ENCODE measurements at regions not wholly inside any gene's neighbourhood (a gene's known extent, or its start where the extent isn't known, plus 50 kb on each side); places are given as distances from the start of the nearest gene placed in this dataset.

DNA sequence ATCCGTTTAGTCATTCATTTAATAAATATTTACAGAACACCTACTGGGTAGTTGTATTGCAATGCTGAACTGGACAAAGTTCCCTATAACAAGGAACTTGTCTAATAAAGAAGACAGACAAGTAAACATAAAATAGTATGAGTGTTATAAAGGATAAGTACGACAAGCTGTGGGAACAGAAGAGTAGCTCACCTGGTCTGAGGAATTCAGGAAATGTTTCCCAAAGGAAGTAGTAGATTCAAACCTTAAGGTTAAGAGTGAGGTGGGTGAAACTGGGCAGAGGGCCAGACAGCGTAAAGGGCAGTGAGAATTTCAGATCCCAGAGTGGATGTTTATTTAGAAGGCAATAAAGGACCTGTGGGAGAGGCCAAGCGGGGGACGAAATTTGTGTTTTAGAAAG is 72.3 kb upstream of the CD2AP start:
- H3K36me3 ChIP-seq: no peaks in the 10 kb centered on the region
- in situ Hi-C loops (cut with MboI; ENCODE audit: low pct_ligation_motif_present in 1 of 4, low pct_unique_long_range_greater_than_20kb in 1 of 4, low sequenced_read_pairs in 3 of 4): loop anchor here in 3 of 4 donors (25.0 kb wide), 3 partner anchors 182 to 382 kb away; partner anchors contain the start of gene OPN5 (in 1 of the 3)
- H3K4me3 ChIP-seq: no peak overlapping the region
- intact Hi-C loops (cut with DNase I; ENCODE audit: low total_unique reads): no loop called here
- peak overlapping the region; percentile 71 to 78 (median 74) for H3K27ac ChIP-seq
- peaks cover 8 to 47% (median 23%) of the 10 kb centered on the region in 4 donors for H3K4me1 ChIP-seq
- no peaks in the 10 kb centered on the region for H3K9me3 ChIP-seq
- no peaks in the 10 kb centered on the region for H3K27me3 ChIP-seq
- WGBS, 2 donors (ENCODE audit: low coverage in 1 of 2): 22 to 39% methylated on average over 3 to 5 of the region's 5 CpGs
- TF ChIP-seq, protein P1, sequence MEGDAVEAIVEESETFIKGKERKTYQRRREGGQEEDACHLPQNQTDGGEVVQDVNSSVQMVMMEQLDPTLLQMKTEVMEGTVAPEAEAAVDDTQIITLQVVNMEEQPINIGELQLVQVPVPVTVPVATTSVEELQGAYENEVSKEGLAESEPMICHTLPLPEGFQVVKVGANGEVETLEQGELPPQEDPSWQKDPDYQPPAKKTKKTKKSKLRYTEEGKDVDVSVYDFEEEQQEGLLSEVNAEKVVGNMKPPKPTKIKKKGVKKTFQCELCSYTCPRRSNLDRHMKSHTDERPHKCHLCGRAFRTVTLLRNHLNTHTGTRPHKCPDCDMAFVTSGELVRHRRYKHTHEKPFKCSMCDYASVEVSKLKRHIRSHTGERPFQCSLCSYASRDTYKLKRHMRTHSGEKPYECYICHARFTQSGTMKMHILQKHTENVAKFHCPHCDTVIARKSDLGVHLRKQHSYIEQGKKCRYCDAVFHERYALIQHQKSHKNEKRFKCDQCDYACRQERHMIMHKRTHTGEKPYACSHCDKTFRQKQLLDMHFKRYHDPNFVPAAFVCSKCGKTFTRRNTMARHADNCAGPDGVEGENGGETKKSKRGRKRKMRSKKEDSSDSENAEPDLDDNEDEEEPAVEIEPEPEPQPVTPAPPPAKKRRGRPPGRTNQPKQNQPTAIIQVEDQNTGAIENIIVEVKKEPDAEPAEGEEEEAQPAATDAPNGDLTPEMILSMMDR (IDR thresholded peaks at IDR 0.05): no peak
- TF ChIP-seq POLR2AphosphoS5 (IDR thresholded peaks at IDR 0.05): peak in 1 of 3 donors; percentile 62
- DNase-seq: peak; percentile 90

DNA sequence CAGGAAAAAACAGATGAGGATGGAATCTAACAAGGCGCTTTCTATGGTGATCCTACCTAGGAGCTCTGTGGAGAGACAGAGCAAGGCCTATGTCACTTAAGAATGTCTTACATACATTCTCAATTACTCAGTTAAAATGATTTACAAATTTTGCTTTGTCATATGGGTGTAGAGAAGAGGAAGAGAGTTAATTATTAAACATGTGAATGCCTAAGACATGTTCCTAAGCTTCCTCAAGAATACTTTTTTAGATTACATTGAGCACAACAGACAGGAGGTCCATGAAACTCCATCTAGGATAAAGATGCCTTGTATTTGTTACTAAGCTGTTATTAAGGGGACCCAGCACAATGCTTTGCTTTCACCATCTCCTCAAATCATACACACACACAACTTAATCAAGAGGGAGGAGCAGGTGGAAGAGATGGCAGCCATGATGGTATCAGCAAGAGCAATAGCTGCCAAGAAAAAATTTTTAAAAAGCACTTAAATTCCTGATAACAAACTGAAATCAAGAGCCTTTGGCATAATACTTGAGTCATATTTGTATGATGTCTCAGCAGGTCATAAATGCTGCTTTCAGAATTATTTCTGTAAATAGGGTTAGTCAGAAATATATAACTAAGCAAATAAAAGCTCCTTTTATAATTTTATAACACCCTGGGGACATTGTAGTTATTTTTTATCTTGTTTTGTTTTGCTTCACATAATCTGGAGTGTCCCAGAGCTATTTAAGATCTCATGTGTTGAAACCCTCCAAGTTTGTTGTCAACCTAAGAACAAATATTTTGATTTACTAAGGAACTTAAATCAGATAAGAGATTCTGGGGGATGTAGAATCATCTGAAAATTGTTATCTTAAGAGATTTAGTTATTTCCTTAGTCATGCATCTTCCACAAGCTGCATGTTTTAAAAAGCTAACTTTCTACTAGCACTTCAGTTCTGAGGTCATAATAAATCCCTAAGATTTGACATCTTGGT is 70.0 kb upstream of the CD2AP start:
- intact Hi-C loops (cut with DNase I; ENCODE audit: low total_unique reads): no loop called here
- no peaks in the 10 kb centered on the region for H3K27me3 ChIP-seq
- no peaks in the 10 kb centered on the region for H3K9me3 ChIP-seq
- TF ChIP-seq, protein P1 (IDR thresholded peaks at IDR 0.05): no peak
- TF ChIP-seq POLR2A (IDR thresholded peaks at IDR 0.05) (no peak), EP300 (IDR thresholded peaks at IDR 0.05; ENCODE audit: low read depth) (no peak), POLR2AphosphoS5 (IDR thresholded peaks at IDR 0.05) (no peak)
- peak overlapping the region; percentile 71 to 78 (median 74) for H3K27ac ChIP-seq
- H3K4me1 ChIP-seq: peaks cover 8 to 48% (median 24%) of the 10 kb centered on the region in 4 donors
- no peaks in the 10 kb centered on the region for H3K36me3 ChIP-seq
- no peak for DNase-seq
- WGBS, 2 donors (ENCODE audit: low coverage in 1 of 2): 67 to 100% methylated on average over 1 of the region's 1 CpG
- H3K4me3 ChIP-seq: no peak overlapping the region
- in situ Hi-C loops (cut with MboI; ENCODE audit: low pct_ligation_motif_present in 1 of 4, low pct_unique_long_range_greater_than_20kb in 1 of 4, low sequenced_read_pairs in 3 of 4): loop anchor here in 3 of 4 donors (25.0 kb wide), 3 partner anchors 180 to 380 kb away; partner anchors contain the start of gene OPN5 (in 1 of the 3)

DNA sequence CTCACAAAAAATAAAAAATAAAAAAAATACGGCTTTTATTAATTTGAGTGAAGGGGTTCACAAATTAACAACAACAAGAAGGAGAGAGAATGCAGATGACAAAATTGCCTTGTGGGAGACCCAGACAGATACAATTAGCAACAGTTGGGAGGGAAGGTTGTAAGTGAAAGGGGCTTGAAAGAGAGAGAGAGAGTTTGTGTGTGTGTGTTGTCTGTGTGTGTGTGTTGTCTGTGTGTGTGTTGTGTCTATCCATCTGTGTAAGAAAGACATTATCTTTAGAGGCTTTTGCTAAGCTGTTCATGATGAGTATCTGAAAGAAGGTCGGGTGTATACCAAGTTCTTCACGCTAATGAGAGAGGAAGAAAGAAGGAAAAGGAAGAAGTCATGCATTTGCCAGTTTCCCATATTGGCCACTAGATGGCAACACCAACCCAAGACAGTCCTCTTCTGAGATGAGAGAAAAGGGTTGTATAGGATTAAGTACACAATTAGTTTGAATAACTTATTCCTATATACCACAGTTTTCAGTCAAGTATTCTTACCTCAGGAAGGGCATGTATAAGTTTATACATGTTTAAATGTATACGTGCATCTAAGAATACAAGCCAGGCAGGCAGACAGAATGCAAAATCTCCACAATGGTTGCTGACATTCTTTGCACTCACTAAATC is 63.7 kb upstream of the CD2AP start:
- Histone ChIP-seq H3K4me3 (peak overlapping the region in 3 of 4 donors; percentile 23 to 49 (median 37)), H3K4me1 (peaks cover 0 to 39% (median 12%) of the 10 kb centered on the region in 4 donors), H3K9me3 (no peaks in the 10 kb centered on the region), H3K27ac (peak overlapping the region; percentile 47 to 80 (median 72)), H3K27me3 (no peaks in the 10 kb centered on the region), H3K36me3 (no peaks in the 10 kb centered on the region)
- no peak for DNase-seq
- TF ChIP-seq, protein P1 (IDR thresholded peaks at IDR 0.05): peak; percentile 84 to 92 (median 89)
- TF ChIP-seq POLR2A (IDR thresholded peaks at IDR 0.05): no peak
- in situ Hi-C loops (cut with MboI; ENCODE audit: low pct_ligation_motif_present in 1 of 4, low pct_unique_long_range_greater_than_20kb in 1 of 4, low sequenced_read_pairs in 3 of 4) (loop anchor here in 3 of 4 donors (5.0 to 25.0 kb wide), 4 partner anchors 173 to 373 kb away; partner anchors contain the start of gene OPN5 (in 1 of the 3)), intact Hi-C loops (cut with DNase I; ENCODE audit: low total_unique reads) (no loop called here)
- 13 to 15% methylated on average over 4 of the region's 4 CpGs for WGBS, 2 donors (ENCODE audit: low coverage in 1 of 2)

Data from transverse colon (tissue), 4 donors.